CD14-positive monocyte (primary cell): ENCODE measurements at regions not wholly inside any gene's neighbourhood (a gene's known extent, or its start where the extent isn't known, plus 50 kb on each side); places are given as distances from the start of the nearest gene placed in this dataset.

Experiments used
- DNase-seq, 3 donors: peaks; one replicate each; pipeline ENCODE4 v3.0.0-alpha.2; 2011 to 2022
- H2AFZ ChIP-seq: 2 replicates; pipeline ENCODE4 v1.6.0; 2012; ENCODE audit warnings: mild to moderate bottlenecking, low read depth, low read length, inconsistent platforms; ENCODE audit not compliant: insufficient read depth, poor library complexity, severe bottlenecking
- H3K27ac ChIP-seq, 2 donors: 1 replicate in 1 of 2; 2 replicates in 1 of 2; pipeline ENCODE4 v1.5.1; 2012 to 2013; ENCODE audit warnings: low read length in 2 of 2, control low read depth in 1 of 2, inconsistent platforms in 1 of 2, low read depth in 1 of 2, mild to moderate bottlenecking in 1 of 2
- H3K27me3 ChIP-seq, 2 donors: one replicate each; pipeline versions ENCODE4 v1.6.0 to v1.6.1; 2011 to 2013; ENCODE audit warnings: low read length in 2 of 2; ENCODE audit not compliant: control insufficient read depth in 2 of 2, insufficient read depth in 2 of 2
- H3K36me3 ChIP-seq, 2 donors: replicated peaks in 1 of 2; 1 replicate in 1 of 2; 2 replicates in 1 of 2; pipeline versions ENCODE4 v1.5.1 to v1.6.1; 2012 to 2013; ENCODE audit warnings: low read length in 2 of 2, control low read depth in 1 of 2, inconsistent platforms in 1 of 2, mild to moderate bottlenecking in 1 of 2; ENCODE audit not compliant: insufficient read depth in 2 of 2, control insufficient read depth in 1 of 2
- H3K4me1 ChIP-seq, 2 donors: 1 replicate in 1 of 2; 2 replicates in 1 of 2; pipeline versions ENCODE4 v1.5.1 to v1.6.1; 2012 to 2013; ENCODE audit warnings: low read length in 2 of 2, control low read depth in 1 of 2, inconsistent platforms in 1 of 2, mild to moderate bottlenecking in 1 of 2, moderate library complexity in 1 of 2; ENCODE audit not compliant: insufficient read depth in 2 of 2, control insufficient read depth in 1 of 2
- H3K4me2 ChIP-seq: replicated peaks from 2 replicates; pipeline ENCODE3; 2012; ENCODE audit warnings: low read length, moderate library complexity, mild to moderate bottlenecking; ENCODE audit not compliant: poor library complexity, severe bottlenecking; ENCODE audit errors: extremely low read depth
- H3K4me3 ChIP-seq, 3 experiments: fragments of 200-600 bp in 1 of 3; sonication (generic) in 1 of 3; replicated peaks in 1 of 3; 1 replicate in 2 of 3; 2 replicates in 1 of 3; pipeline ENCODE4 v1.5.1; 2011 to 2013; ENCODE audit warnings: low read length in 3 of 3, mild to moderate bottlenecking in 3 of 3, control low read depth in 2 of 3, low read depth in 2 of 3, inconsistent platforms in 1 of 3, moderate library complexity in 1 of 3
- H3K79me2 ChIP-seq: 2 replicates; pipeline ENCODE4 v1.6.0; 2012; ENCODE audit warnings: mild to moderate bottlenecking, control low read depth, inconsistent platforms, low read length, moderate library complexity; ENCODE audit not compliant: insufficient read depth
- H3K9ac ChIP-seq: 2 replicates; pipeline ENCODE4 v1.6.0; 2017; ENCODE audit warnings: low read length, mild to moderate bottlenecking; ENCODE audit not compliant: insufficient read depth, poor library complexity, severe bottlenecking
- H3K9me3 ChIP-seq, 2 donors: replicated peaks in 1 of 2; 1 replicate in 1 of 2; 2 replicates in 1 of 2; pipeline versions ENCODE4 v1.5.1 to v1.6.1; 2012 to 2013; ENCODE audit warnings: low read length in 2 of 2, control low read depth in 1 of 2; ENCODE audit not compliant: control insufficient read depth in 1 of 2, insufficient read depth in 1 of 2
- H4K20me1 ChIP-seq: 2 replicates; pipeline ENCODE4 v1.6.0; 2012; ENCODE audit warnings: mild to moderate bottlenecking, low read length, control low read depth, moderate library complexity; ENCODE audit not compliant: insufficient read depth
- H3K27ac Mint-ChIP-seq, 7 donors: one replicate each; pipeline ENCODE4 v1.8.0; 2020; ENCODE audit warnings: mild to moderate bottlenecking in 7 of 7, mixed read lengths in 7 of 7, moderate library complexity in 6 of 7, inconsistent platforms in 2 of 7
- H3K27me3 Mint-ChIP-seq, 3 donors: one replicate each; pipeline ENCODE4 v1.8.0; 2021 to 2022; ENCODE audit warnings: low read depth in 3 of 3, mild to moderate bottlenecking in 3 of 3, mixed read lengths in 3 of 3, moderate library complexity in 3 of 3, inconsistent platforms in 1 of 3
- H3K36me3 Mint-ChIP-seq, 2 donors: one replicate each; pipeline ENCODE4 v1.8.0; 2020; ENCODE audit warnings: mixed read lengths in 2 of 2, inconsistent platforms in 1 of 2, mild to moderate bottlenecking in 1 of 2
- H3K4me1 Mint-ChIP-seq: one replicate; pipeline ENCODE4 v1.8.0; 2020; ENCODE audit warnings: mild to moderate bottlenecking, mixed read lengths
- H3K4me3 Mint-ChIP-seq, 2 donors: one replicate each; pipeline ENCODE4 v1.8.0; 2020; ENCODE audit warnings: mild to moderate bottlenecking in 2 of 2, mixed read lengths in 2 of 2, moderate library complexity in 1 of 2
- H3K9me3 Mint-ChIP-seq, 7 donors: one replicate each; pipeline ENCODE4 v1.8.0; 2020 to 2022; ENCODE audit warnings: mixed read lengths in 7 of 7, mild to moderate bottlenecking in 6 of 7, moderate library complexity in 6 of 7, inconsistent platforms in 2 of 7
- CTCF ChIP-seq: fragments of 200-600 bp; IDR thresholded peaks from one replicate; pipeline ENCODE4 v1.8.0; 2022; ENCODE audit warnings: antibody characterized with exemption, mild to moderate bottlenecking
- WGBS: methylation state at CpG from one replicate; pipeline ENCODE4 v1.1.5; 2013; ENCODE audit warnings: missing lambda C conversion rate; ENCODE audit not compliant: insufficient coverage; 5-methylcytosine and 5-hydroxymethylcytosine counted together
- intact Hi-C, 2 donors: fragments of 100-400 bp; cut with micrococcal nuclease; formaldehyde crosslinking; loops; one replicate each; pipeline versions ENCODE4 v1.15.0 to v1.15.1; 2023

GRCh38 chr2:186407611-186408010, 78.4 kb upstream of the ZC3H15 start:
- Mint-ChIP-seq H3K27me3 (no peaks in the 10 kb centered on the region), H3K36me3 (no peaks in the 10 kb centered on the region)
- no peaks in the 10 kb centered on the region for H3K27me3 ChIP-seq

GRCh38 chr2:186410802-186411201, 75.3 kb upstream of the ZC3H15 start:
- Histone ChIP-seq H3K4me2 (no peak overlapping the region), H3K4me3 (no peak overlapping the region), H2AFZ (no peak overlapping the region), H3K9ac (no peak overlapping the region), H3K36me3 (no peaks in the 10 kb centered on the region), H3K27ac (no peak overlapping the region), H4K20me1 (no peaks in the 10 kb centered on the region), H3K79me2 (no peaks in the 10 kb centered on the region), H3K9me3 (peaks cover 7 to 10% of the 10 kb centered on the region in 2 donors), H3K27me3 (no peaks in the 10 kb centered on the region), H3K4me1 (no peaks in the 10 kb centered on the region)
- no peaks in the 10 kb centered on the region for H3K27me3 Mint-ChIP-seq
- no peak for DNase-seq
- intact Hi-C loops, result no loop called here
- no peaks in the 10 kb centered on the region for H3K4me1 Mint-ChIP-seq
- 90% methylated on average over 2 of the region's 2 CpGs for WGBS
- H3K9me3 Mint-ChIP-seq, result peaks cover 6 to 19% (median 13%) of the 10 kb centered on the region in 7 donors
- no peak for TF ChIP-seq CTCF
- H3K36me3 Mint-ChIP-seq, result no peaks in the 10 kb centered on the region
- H3K4me3 Mint-ChIP-seq, result no peak overlapping the region
- H3K27ac Mint-ChIP-seq, result no peak overlapping the region

More at GRCh38 chr2:186407611-186408010, 78.4 kb upstream of the ZC3H15 start:
- H3K4me1 ChIP-seq, result no peaks in the 10 kb centered on the region
- no peak for DNase-seq
- no peak overlapping the region for H3K4me3 ChIP-seq
- H3K27ac ChIP-seq, result no peak overlapping the region
- no CpG with 5 or more reads among the region's 3 CpGs for WGBS
- peaks cover 0 to 4% of the 10 kb centered on the region in 2 donors for H3K9me3 ChIP-seq
- H3K36me3 ChIP-seq, result no peaks in the 10 kb centered on the region
- TF ChIP-seq CTCF, result no peak
- Mint-ChIP-seq H3K4me1 (no peaks in the 10 kb centered on the region), H3K4me3 (no peak overlapping the region), H3K27ac (no peak overlapping the region), H3K9me3 (peaks cover 2 to 8% (median 6%) of the 10 kb centered on the region in 7 donors)
- no peak overlapping the region for H2AFZ ChIP-seq
- no peak overlapping the region for H3K4me2 ChIP-seq
- intact Hi-C loops, result no loop called here
- no peak overlapping the region for H3K9ac ChIP-seq
- no peaks in the 10 kb centered on the region for H4K20me1 ChIP-seq
- no peaks in the 10 kb centered on the region for H3K79me2 ChIP-seq
